Erythroblast (primary cell): ENCODE measurements at regions not wholly inside any gene's neighbourhood (a gene's known extent, or its start where the extent isn't known, plus 50 kb on each side); places are given as distances from the start of the nearest gene placed in this dataset.

Experiments used
- GATA1 ChIP-seq: IDR thresholded peaks from 2 replicates; pipeline ENCODE4 v1.6.1; 2011; ENCODE audit warnings: low read depth, mild to moderate bottlenecking, control low read depth, low read length, moderate library complexity
- POLR2A ChIP-seq: IDR thresholded peaks from 2 replicates; pipeline ENCODE4 v1.6.1; 2011; ENCODE audit warnings: mild to moderate bottlenecking, low read length

DNA sequence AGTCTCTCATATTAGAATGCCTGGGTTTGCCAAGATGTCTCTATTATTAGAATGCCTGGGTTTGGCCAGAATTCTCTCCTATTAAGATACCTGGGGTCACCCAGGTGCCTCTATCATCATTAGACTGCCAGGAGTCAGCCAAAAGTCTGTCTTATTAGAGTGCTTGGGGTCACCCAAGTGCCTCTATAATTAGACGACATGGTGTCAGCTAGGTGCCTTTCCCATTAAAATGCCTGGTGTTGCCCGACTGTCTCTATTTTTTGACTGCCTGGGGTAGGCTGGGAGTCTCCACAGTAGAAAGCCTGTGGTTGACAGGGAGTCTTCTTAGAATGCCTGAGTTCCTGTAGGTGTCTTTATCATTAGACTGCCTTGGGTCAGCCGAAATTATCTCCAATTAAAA lies 1536.6 kb downstream of the UQCRFS1 start:
- TF ChIP-seq POLR2A (no peak), GATA1 (no peak)
